ENCODE measurements at regions not wholly inside any gene's neighbourhood (a gene's known extent, or its start where the extent isn't known, plus 50 kb on each side); places are given as distances from the start of the nearest gene placed in this dataset.

- Histone ChIP-seq H3K36me3 (ENCODE audit: control insufficient read depth in 1 of 2, insufficient read depth in 2 of 2, low read length in 2 of 2) (no peaks in the 10 kb centered on the region), H4K20me1 (ENCODE audit: insufficient read depth) (no peaks in the 10 kb centered on the region), H3K9me2 (ENCODE audit: insufficient read depth) (no peaks in the 10 kb centered on the region; the same call in 1 of the 2 replicates), H3K27me3 (ENCODE audit: insufficient read depth, low read length) (peaks cover 4% of the 10 kb centered on the region), H3K9ac (ENCODE audit: low read length) (no peak overlapping the region), H3K79me2 (ENCODE audit: insufficient read depth, low read length) (no peaks in the 10 kb centered on the region), H2AFZ (ENCODE audit: low read depth, low read length, poor library complexity, severe bottlenecking) (no peak overlapping the region), H3K4me1 (ENCODE audit: control insufficient read depth in 1 of 2, insufficient read depth in 2 of 2, low read length in 2 of 2) (peaks cover 0 to 5% of the 10 kb centered on the region in 2 experiments; a peak in 1 of 4 replicates), H3K9me3 (ENCODE audit: control insufficient read depth in 1 of 2, insufficient read depth in 1 of 2, low read depth in 1 of 2, low read length in 2 of 2) (no peaks in the 10 kb centered on the region), H3K4me2 (ENCODE audit: low read length) (no peak overlapping the region), H3K4me3 (replicated peaks in 1 of 2; ENCODE audit: low read depth in 1 of 2, low read length in 2 of 2) (no peak overlapping the region), H3K27ac (ENCODE audit: low read depth, low read length) (no peak overlapping the region)
- RAD21 ChIA-PET (ENCODE audit: low non-redundant PET in 1 of 2, low total read pairs in 2 of 2, uncharacterized antibody in 2 of 2, unreplicated experiment in 2 of 2): no interaction called here
- BruUV-seq (replicated peaks): no TSS peak
- intact Hi-C loops (cut with micrococcal nuclease): no loop called here
- TF ChIP-seq ZBTB33 (IDR thresholded peaks at IDR 0.05; ENCODE audit: extremely low read depth, insufficient replicate concordance, low read length) (no peak), SP1 (IDR thresholded peaks at IDR 0.05; ENCODE audit: low read depth) (no peak), JUND (IDR thresholded peaks at IDR 0.05) (no peak), YY1 (IDR thresholded peaks at IDR 0.05; ENCODE audit: extremely low read depth, insufficient replicate concordance, low read depth, low read length) (no peak), EGR1 (IDR thresholded peaks at IDR 0.05; ENCODE audit: low read depth) (no peak), SIN3A (IDR thresholded peaks at IDR 0.05; ENCODE audit: low read depth) (no peak), POLR2A (IDR thresholded peaks at IDR 0.05; ENCODE audit: borderline replicate concordance, extremely low read depth, insufficient read depth, insufficient read length) (no peak), SRF (IDR thresholded peaks at IDR 0.05; ENCODE audit: low read depth) (no peak), RAD21 (IDR thresholded peaks at IDR 0.05; ENCODE audit: low read depth) (no peak)
- POLR2A ChIA-PET: no interaction called here
- DNase-seq (ENCODE audit: low read depth, low spot score) (no peak), ATAC-seq (no peak)
- CTCF ChIA-PET: no interaction called here
Measured at GRCh38 chr6:14665827-14666724, 548.5 kb downstream of the CD83 start.

Measured in HCT116 (cell line).